ENCODE measurements at regions not wholly inside any gene's neighbourhood (a gene's known extent, or its start where the extent isn't known, plus 50 kb on each side); places are given as distances from the start of the nearest gene placed in this dataset.

GRCh38 chr7:155921086-155921803, 109.0 kb upstream of the SHH start:
- TF ChIP-seq CTCF (IDR thresholded peaks at IDR 0.05; ENCODE audit: poor library complexity) (no peak), EZH2 (IDR thresholded peaks at IDR 0.05; ENCODE audit: borderline replicate concordance) (no peak), EZH2phosphoT487 (IDR thresholded peaks at IDR 0.05; ENCODE audit: low read depth, severe bottlenecking, unreplicated experiment) (no peak)

All from hepatocyte (in vitro differentiated cells).